ENCODE measurements at regions not wholly inside any gene's neighbourhood (a gene's known extent, or its start where the extent isn't known, plus 50 kb on each side); places are given as distances from the start of the nearest gene placed in this dataset.

DNA sequence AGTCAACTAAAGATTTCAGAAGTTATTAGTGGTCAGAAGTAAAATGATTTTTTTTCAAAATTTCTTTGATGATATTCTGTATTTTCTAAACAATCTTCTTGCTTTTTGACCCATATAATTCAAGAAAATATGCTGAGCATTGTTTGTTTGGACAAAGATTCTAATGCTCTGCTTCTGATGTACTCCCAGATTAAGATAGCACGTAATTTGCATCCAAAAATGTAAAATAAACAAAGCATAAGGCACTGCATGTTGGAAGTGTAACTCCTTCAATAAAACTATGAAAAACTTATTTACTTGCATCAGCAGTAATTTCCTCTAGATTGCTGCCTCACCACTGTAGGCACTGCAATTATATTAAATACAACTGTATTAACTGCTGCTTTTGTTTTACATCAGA, 1054.1 kb downstream of the TTLL7 start:
- TF ChIP-seq, protein P1, sequence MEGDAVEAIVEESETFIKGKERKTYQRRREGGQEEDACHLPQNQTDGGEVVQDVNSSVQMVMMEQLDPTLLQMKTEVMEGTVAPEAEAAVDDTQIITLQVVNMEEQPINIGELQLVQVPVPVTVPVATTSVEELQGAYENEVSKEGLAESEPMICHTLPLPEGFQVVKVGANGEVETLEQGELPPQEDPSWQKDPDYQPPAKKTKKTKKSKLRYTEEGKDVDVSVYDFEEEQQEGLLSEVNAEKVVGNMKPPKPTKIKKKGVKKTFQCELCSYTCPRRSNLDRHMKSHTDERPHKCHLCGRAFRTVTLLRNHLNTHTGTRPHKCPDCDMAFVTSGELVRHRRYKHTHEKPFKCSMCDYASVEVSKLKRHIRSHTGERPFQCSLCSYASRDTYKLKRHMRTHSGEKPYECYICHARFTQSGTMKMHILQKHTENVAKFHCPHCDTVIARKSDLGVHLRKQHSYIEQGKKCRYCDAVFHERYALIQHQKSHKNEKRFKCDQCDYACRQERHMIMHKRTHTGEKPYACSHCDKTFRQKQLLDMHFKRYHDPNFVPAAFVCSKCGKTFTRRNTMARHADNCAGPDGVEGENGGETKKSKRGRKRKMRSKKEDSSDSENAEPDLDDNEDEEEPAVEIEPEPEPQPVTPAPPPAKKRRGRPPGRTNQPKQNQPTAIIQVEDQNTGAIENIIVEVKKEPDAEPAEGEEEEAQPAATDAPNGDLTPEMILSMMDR (IDR thresholded peaks at IDR 0.05 in 4 of 5, conservative IDR thresholded peaks at IDR 0.05 in 1 of 5): no peak
- TF ChIP-seq POLR2A (IDR thresholded peaks at IDR 0.05): no peak

Measured in gastrocnemius medialis (tissue), 4 donors.